ENCODE measurements at regions not wholly inside any gene's neighbourhood (a gene's known extent, or its start where the extent isn't known, plus 50 kb on each side); places are given as distances from the start of the nearest gene placed in this dataset.

- no peak for TF ChIP-seq CTCF (IDR thresholded peaks at IDR 0.05)
- TF ChIP-seq POLR2A (IDR thresholded peaks at IDR 0.05), result no peak
These were observed 481.4 kb downstream of the NSUN3 start for GRCh38 chr3:94544131-94544789.
